ENCODE measurements at regions not wholly inside any gene's neighbourhood (a gene's known extent, or its start where the extent isn't known, plus 50 kb on each side); places are given as distances from the start of the nearest gene placed in this dataset.
"Not testable (repeated sequence)": the region's sequence is repeated elsewhere in the genome, so short reads cannot be mapped to it uniquely, and the experiment has no call there.

- H4K20me1 ChIP-seq (replicated peaks in 1 of 2; ENCODE audit: control insufficient read depth in 1 of 2, insufficient read depth in 2 of 2, low read length in 2 of 2); H3K79me2 ChIP-seq (ENCODE audit: control insufficient read depth in 1 of 2, insufficient read depth in 2 of 2, low read length in 2 of 2); H3K4me2 ChIP-seq (ENCODE audit: insufficient read depth in 1 of 2, low read depth in 2 of 2, low read length in 2 of 2); H2AFZ ChIP-seq (ENCODE audit: low read length); H4K5ac ChIP-seq (ENCODE audit: insufficient read length, low read depth, low read length); FAIRE-seq; H3K27ac ChIP-seq (ENCODE audit: low read depth, low read length); H3K4me3 ChIP-seq (ENCODE audit: extremely low read depth in 1 of 4, insufficient read depth in 2 of 4, low read depth in 3 of 4, low read length in 4 of 4); H3K56ac ChIP-seq (replicated peaks; ENCODE audit: insufficient read length, low read depth, low read length); H2AK5ac ChIP-seq (ENCODE audit: low read depth, low read length); H3K27me3 ChIP-seq (replicated peaks in 1 of 4; ENCODE audit: control insufficient read depth in 3 of 4, extremely low read depth in 1 of 4, insufficient read depth in 3 of 4, low read length in 3 of 4); H3K79me1 ChIP-seq (ENCODE audit: low read depth, low read length); H2BK15ac ChIP-seq (ENCODE audit: low read length); H3K4me1 ChIP-seq (replicated peaks in 1 of 4; ENCODE audit: control insufficient read depth in 3 of 4, insufficient read depth in 4 of 4, low read length in 3 of 4); H2BK5ac ChIP-seq (ENCODE audit: low read depth, low read length); H2BK12ac ChIP-seq (ENCODE audit: low read depth, low read length); H3K36me3 ChIP-seq (ENCODE audit: control insufficient read depth in 2 of 4, insufficient read depth in 4 of 4, low read length in 3 of 4); H4K91ac ChIP-seq (replicated peaks; ENCODE audit: insufficient read length, low read length); H3K23me2 ChIP-seq (ENCODE audit: low read depth, low read length); H2BK20ac ChIP-seq (ENCODE audit: low read length); H4K8ac ChIP-seq (ENCODE audit: extremely low read depth, insufficient read depth, low read length); H3K23ac ChIP-seq (ENCODE audit: insufficient read length); H3K18ac ChIP-seq (ENCODE audit: extremely low read depth, low read length); POLR2A ChIA-PET (ENCODE audit: partially characterized antibody); H3K4ac ChIP-seq (replicated peaks; ENCODE audit: insufficient read length, low read depth, low read length); DNase-seq (ENCODE audit: low read depth in 1 of 2, low spot score in 2 of 2); H3K9ac ChIP-seq (replicated peaks in 1 of 4; ENCODE audit: extremely low read depth in 1 of 4, low read depth in 3 of 4, low read length in 3 of 4); H3K14ac ChIP-seq (ENCODE audit: insufficient read length); CTCF ChIA-PET (ENCODE audit: partially characterized antibody); H2BK120ac ChIP-seq (replicated peaks; ENCODE audit: low read depth, low read length): not testable (repeated sequence)
- peak in 1 of 2 experiments; percentile 31; a peak in 1 of 3 replicates for TF ChIP-seq EP300 (IDR thresholded peaks at IDR 0.05; ENCODE audit: borderline replicate concordance in 1 of 2, low read depth in 2 of 2, low read length in 2 of 2)
- 100% methylated on average over 10 of the region's 57 CpGs; no CpG with 5 or more reads in 1 of the 2 experiments for WGBS, 2 experiments (ENCODE audit: extremely low coverage in 1 of 2, insufficient coverage in 1 of 2, insufficient read length in 1 of 2, insufficient replicate concordance in 2 of 2, low coverage in 1 of 2, low lambda C conversion rate in 2 of 2, missing lambda C conversion rate in 1 of 2)
- peaks cover 16 to 26% of the 10 kb centered on the region in 2 experiments for H3K9me3 ChIP-seq (ENCODE audit: insufficient read depth in 2 of 2, low read depth in 1 of 2, low read length in 1 of 2)
These were observed 71.4 kb upstream of the LRPPRC start for GRCh38 chr2:44067012-44067790.
